ENCODE measurements at regions not wholly inside any gene's neighbourhood (a gene's known extent, or its start where the extent isn't known, plus 50 kb on each side); places are given as distances from the start of the nearest gene placed in this dataset.

GRCh38 chr14:101358320-101359125, 202.8 kb upstream of the DIO3 start:
- H3K4me3 ChIP-seq (ENCODE audit: low read depth, low read length): no peak overlapping the region
- no peak for TF ChIP-seq CTCF (IDR thresholded peaks at IDR 0.05; ENCODE audit: low read depth, low read length)

DNA sequence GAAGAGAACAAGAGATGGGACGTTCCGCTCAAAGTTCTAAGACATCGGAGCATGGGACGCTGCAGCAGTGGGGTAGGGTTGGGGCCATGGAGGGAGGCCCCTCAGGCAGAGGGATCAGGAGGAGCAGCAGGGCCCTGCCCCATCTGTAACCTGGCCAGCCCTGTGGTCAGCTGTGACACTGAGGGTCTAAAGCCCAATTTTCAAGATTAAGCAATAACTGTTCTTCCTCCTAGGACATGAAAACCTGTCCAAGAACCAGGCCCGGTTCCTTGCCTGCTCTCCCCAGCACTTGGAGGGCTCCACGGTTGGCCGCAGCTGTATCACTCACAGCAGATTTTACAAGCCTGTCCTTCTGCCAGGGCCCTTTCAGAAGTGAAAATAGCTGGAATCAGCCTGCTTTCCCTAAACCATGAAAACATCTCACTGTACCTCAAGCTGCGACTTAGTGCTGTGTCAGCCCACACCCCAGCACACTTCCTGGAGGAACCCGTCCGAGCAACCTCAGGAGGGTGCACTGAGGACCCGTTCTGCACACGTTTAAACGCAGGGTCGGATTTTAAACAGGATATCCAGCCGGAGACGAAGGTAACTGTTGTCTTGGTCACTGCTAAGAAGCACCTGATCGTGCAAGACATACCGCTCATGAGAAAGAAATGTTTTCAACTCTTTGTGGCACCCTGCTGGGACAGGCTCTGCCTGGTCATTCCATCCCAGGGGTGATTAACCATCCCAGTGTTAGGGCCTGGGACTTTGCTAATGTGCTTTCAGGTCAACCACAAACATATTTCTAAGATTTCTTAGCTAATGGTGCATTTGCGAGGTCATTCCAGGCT, 201.9 kb upstream of the DIO3 start:
- H3K4me3 ChIP-seq (ENCODE audit: low read depth, low read length): no peak overlapping the region
- no peak for TF ChIP-seq CTCF (IDR thresholded peaks at IDR 0.05; ENCODE audit: low read depth, low read length)

DNA sequence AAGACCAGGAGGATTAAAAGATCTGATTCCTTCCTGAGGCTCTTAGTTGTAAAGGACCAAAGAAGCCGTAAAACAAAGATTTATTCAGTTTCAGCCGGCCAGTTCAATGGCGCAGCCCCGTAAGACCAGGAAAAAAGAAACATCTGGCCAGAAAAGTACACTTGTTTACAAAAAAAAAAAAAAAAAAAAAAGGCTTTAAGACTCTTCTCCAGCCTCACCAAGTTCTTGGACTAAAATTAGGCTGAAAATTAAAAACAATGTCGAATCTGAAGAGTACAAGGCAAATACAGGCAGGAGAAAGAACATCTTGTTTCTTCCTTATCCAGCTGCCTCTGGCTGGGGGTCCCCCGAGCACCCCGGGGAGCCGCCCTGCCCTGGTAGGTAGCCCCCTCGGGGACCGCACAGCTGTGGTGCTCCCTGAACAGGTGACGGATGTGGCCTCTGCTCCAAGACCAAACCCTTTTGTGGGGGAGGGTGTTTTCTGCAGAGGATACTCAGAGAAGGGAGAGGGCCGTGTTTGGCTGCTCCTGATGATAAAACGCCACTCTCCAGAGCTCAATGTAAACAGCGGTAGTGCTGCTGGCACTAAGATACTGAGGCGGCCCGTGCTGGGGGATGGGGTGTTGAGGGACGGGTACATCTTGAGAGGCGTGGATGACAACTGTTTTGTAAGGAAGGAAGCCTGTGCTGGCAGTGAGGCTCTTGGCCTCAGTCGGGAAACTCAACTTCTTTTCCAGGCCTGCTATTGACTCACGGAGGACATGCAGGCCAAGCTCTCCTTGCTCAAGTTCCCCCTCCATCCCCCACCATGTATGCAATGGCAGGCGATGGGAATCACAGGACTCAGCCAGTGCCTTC, 201.0 kb upstream of the DIO3 start:
- TF ChIP-seq CTCF (IDR thresholded peaks at IDR 0.05; ENCODE audit: low read depth, low read length): no peak
- H3K4me3 ChIP-seq (ENCODE audit: low read depth, low read length): no peak overlapping the region

- no peak for TF ChIP-seq CTCF (IDR thresholded peaks at IDR 0.05; ENCODE audit: low read depth, low read length)
- H3K4me3 ChIP-seq (ENCODE audit: low read depth, low read length): no peak overlapping the region
These were observed 200.3 kb upstream of the DIO3 start for GRCh38 chr14:101361044-101361443.

- no peak for TF ChIP-seq CTCF (IDR thresholded peaks at IDR 0.05; ENCODE audit: low read depth, low read length)
- no peak overlapping the region for H3K4me3 ChIP-seq (ENCODE audit: low read depth, low read length)
These were observed 199.6 kb upstream of the DIO3 start for GRCh38 chr14:101361451-101362433.

GRCh38 chr14:101362529-101363260, 198.6 kb upstream of the DIO3 start:
- H3K4me3 ChIP-seq (ENCODE audit: low read depth, low read length): no peak overlapping the region
- TF ChIP-seq CTCF (IDR thresholded peaks at IDR 0.05; ENCODE audit: low read depth, low read length): no peak
